ENCODE measurements at regions not wholly inside any gene's neighbourhood (a gene's known extent, or its start where the extent isn't known, plus 50 kb on each side); places are given as distances from the start of the nearest gene placed in this dataset.

GRCh38 chr20:24862606-24863005 lies 86.5 kb upstream of the CST7 start:
- DNase-seq (ENCODE audit: insufficient read length, low spot score), result no peak
- FAIRE-seq, result no peak
- TF ChIP-seq POU2F2 (IDR thresholded peaks at IDR 0.05; ENCODE audit: low read depth, low read length) (no peak), TAF1 (IDR thresholded peaks at IDR 0.05; ENCODE audit: low read depth, low read length) (no peak), POLR2AphosphoS5 (IDR thresholded peaks at IDR 0.05; ENCODE audit: low read depth, low read length) (no peak), POLR2A (IDR thresholded peaks at IDR 0.05; ENCODE audit: low read depth, low read length) (no peak)

GRCh38 chr20:24863356-24863755 lies 85.7 kb upstream of the CST7 start:
- no peak for DNase-seq (ENCODE audit: insufficient read length, low spot score)
- no peak for FAIRE-seq
- TF ChIP-seq TAF1 (IDR thresholded peaks at IDR 0.05; ENCODE audit: low read depth, low read length) (no peak), PAX5 (IDR thresholded peaks at IDR 0.05; ENCODE audit: insufficient read depth, low read length, severe bottlenecking) (no peak), POU2F2 (IDR thresholded peaks at IDR 0.05; ENCODE audit: low read depth, low read length) (no peak), POLR2AphosphoS5 (IDR thresholded peaks at IDR 0.05; ENCODE audit: low read depth, low read length) (no peak), POLR2A (IDR thresholded peaks at IDR 0.05; ENCODE audit: low read depth, low read length) (no peak), SPI1 (IDR thresholded peaks at IDR 0.05; ENCODE audit: low read depth, low read length) (no peak)

- FAIRE-seq (no peak), DNase-seq (ENCODE audit: insufficient read length, low spot score) (no peak)
- TF ChIP-seq POLR2A (IDR thresholded peaks at IDR 0.05; ENCODE audit: low read depth, low read length) (no peak), TAF1 (IDR thresholded peaks at IDR 0.05; ENCODE audit: low read depth, low read length) (no peak), PAX5 (IDR thresholded peaks at IDR 0.05; ENCODE audit: insufficient read depth, low read length, severe bottlenecking) (no peak), SPI1 (IDR thresholded peaks at IDR 0.05; ENCODE audit: low read depth, low read length) (no peak), POLR2AphosphoS5 (IDR thresholded peaks at IDR 0.05; ENCODE audit: low read depth, low read length) (no peak), POU2F2 (IDR thresholded peaks at IDR 0.05; ENCODE audit: low read depth, low read length) (no peak)
Observed at GRCh38 chr20:24866008-24866407, 83.1 kb upstream of the CST7 start.

GRCh38 chr20:24866742-24867141 lies 82.3 kb upstream of the CST7 start:
- TF ChIP-seq POLR2AphosphoS5 (IDR thresholded peaks at IDR 0.05; ENCODE audit: low read depth, low read length) (no peak), SPI1 (IDR thresholded peaks at IDR 0.05; ENCODE audit: low read depth, low read length) (no peak), TAF1 (IDR thresholded peaks at IDR 0.05; ENCODE audit: low read depth, low read length) (no peak), PAX5 (IDR thresholded peaks at IDR 0.05; ENCODE audit: insufficient read depth, low read length, severe bottlenecking) (no peak), POU2F2 (IDR thresholded peaks at IDR 0.05; ENCODE audit: low read depth, low read length) (no peak), POLR2A (IDR thresholded peaks at IDR 0.05; ENCODE audit: low read depth, low read length) (no peak)
- no peak for FAIRE-seq

GRCh38 chr20:24867556-24867955 lies 81.5 kb upstream of the CST7 start:
- FAIRE-seq (no peak), DNase-seq (ENCODE audit: insufficient read length, low spot score) (no peak)
- TF ChIP-seq POU2F2 (IDR thresholded peaks at IDR 0.05; ENCODE audit: low read depth, low read length) (no peak), PAX5 (IDR thresholded peaks at IDR 0.05; ENCODE audit: insufficient read depth, low read length, severe bottlenecking) (no peak), TAF1 (IDR thresholded peaks at IDR 0.05; ENCODE audit: low read depth, low read length) (no peak), SPI1 (IDR thresholded peaks at IDR 0.05; ENCODE audit: low read depth, low read length) (no peak), POLR2A (IDR thresholded peaks at IDR 0.05; ENCODE audit: low read depth, low read length) (no peak), POLR2AphosphoS5 (IDR thresholded peaks at IDR 0.05; ENCODE audit: low read depth, low read length) (no peak)

More at GRCh38 chr20:24866742-24867141, 82.3 kb upstream of the CST7 start:
- no peak for DNase-seq (ENCODE audit: insufficient read length, low spot score)

- DNase-seq (ENCODE audit: insufficient read length, low spot score), result no peak
- FAIRE-seq, result no peak
- TF ChIP-seq PAX5 (IDR thresholded peaks at IDR 0.05; ENCODE audit: insufficient read depth, low read length, severe bottlenecking), result no peak
- TF ChIP-seq TAF1 (IDR thresholded peaks at IDR 0.05; ENCODE audit: low read depth, low read length), result no peak
- TF ChIP-seq POLR2AphosphoS5 (IDR thresholded peaks at IDR 0.05; ENCODE audit: low read depth, low read length), result no peak
- TF ChIP-seq POU2F2 (IDR thresholded peaks at IDR 0.05; ENCODE audit: low read depth, low read length), result no peak
- no peak for TF ChIP-seq POLR2A (IDR thresholded peaks at IDR 0.05; ENCODE audit: low read depth, low read length)
- no peak for TF ChIP-seq SPI1 (IDR thresholded peaks at IDR 0.05; ENCODE audit: low read depth, low read length)
Observed at GRCh38 chr20:24868396-24868927, 80.6 kb upstream of the CST7 start.

- DNase-seq (ENCODE audit: insufficient read length, low spot score), result no peak
- FAIRE-seq, result no peak
- TF ChIP-seq SPI1 (IDR thresholded peaks at IDR 0.05; ENCODE audit: low read depth, low read length) (no peak), POLR2AphosphoS5 (IDR thresholded peaks at IDR 0.05; ENCODE audit: low read depth, low read length) (no peak), POLR2A (IDR thresholded peaks at IDR 0.05; ENCODE audit: low read depth, low read length) (no peak), POU2F2 (IDR thresholded peaks at IDR 0.05; ENCODE audit: low read depth, low read length) (no peak), PAX5 (IDR thresholded peaks at IDR 0.05; ENCODE audit: insufficient read depth, low read length, severe bottlenecking) (no peak), TAF1 (IDR thresholded peaks at IDR 0.05; ENCODE audit: low read depth, low read length) (no peak)
Observed at GRCh38 chr20:24868959-24869358, 80.1 kb upstream of the CST7 start.

- no peak for TF ChIP-seq PAX5 (IDR thresholded peaks at IDR 0.05; ENCODE audit: insufficient read depth, low read length, severe bottlenecking)
- TF ChIP-seq POLR2A (IDR thresholded peaks at IDR 0.05; ENCODE audit: low read depth, low read length), result no peak
- no peak for TF ChIP-seq POU2F2 (IDR thresholded peaks at IDR 0.05; ENCODE audit: low read depth, low read length)
- no peak for TF ChIP-seq SPI1 (IDR thresholded peaks at IDR 0.05; ENCODE audit: low read depth, low read length)
- TF ChIP-seq TAF1 (IDR thresholded peaks at IDR 0.05; ENCODE audit: low read depth, low read length), result no peak
- no peak for TF ChIP-seq POLR2AphosphoS5 (IDR thresholded peaks at IDR 0.05; ENCODE audit: low read depth, low read length)
- no peak for FAIRE-seq
- no peak for DNase-seq (ENCODE audit: insufficient read length, low spot score)
Observed at GRCh38 chr20:24870057-24870456, 79.0 kb upstream of the CST7 start.

- no peak for DNase-seq (ENCODE audit: insufficient read length, low spot score)
- FAIRE-seq, result no peak
- TF ChIP-seq POU2F2 (IDR thresholded peaks at IDR 0.05; ENCODE audit: low read depth, low read length), result no peak
- peak; percentile 41 for TF ChIP-seq PAX5 (IDR thresholded peaks at IDR 0.05; ENCODE audit: insufficient read depth, low read length, severe bottlenecking)
Observed at GRCh38 chr20:24870881-24871280, 78.2 kb upstream of the CST7 start.

GRCh38 chr20:24871480-24872213 lies 77.4 kb upstream of the CST7 start:
- no peak for TF ChIP-seq POU2F2 (IDR thresholded peaks at IDR 0.05; ENCODE audit: low read depth, low read length)
- TF ChIP-seq POLR2AphosphoS5 (IDR thresholded peaks at IDR 0.05; ENCODE audit: low read depth, low read length), result no peak
- TF ChIP-seq PAX5 (IDR thresholded peaks at IDR 0.05; ENCODE audit: insufficient read depth, low read length, severe bottlenecking), result no peak
- no peak for TF ChIP-seq SPI1 (IDR thresholded peaks at IDR 0.05; ENCODE audit: low read depth, low read length)
- no peak for TF ChIP-seq TAF1 (IDR thresholded peaks at IDR 0.05; ENCODE audit: low read depth, low read length)
- no peak for TF ChIP-seq POLR2A (IDR thresholded peaks at IDR 0.05; ENCODE audit: low read depth, low read length)
- DNase-seq (ENCODE audit: insufficient read length, low spot score) (no peak), FAIRE-seq (no peak)

Measured in GM12891 (cell line).